ENCODE measurements at regions not wholly inside any gene's neighbourhood (a gene's known extent, or its start where the extent isn't known, plus 50 kb on each side); places are given as distances from the start of the nearest gene placed in this dataset.

GRCh38 chr15:98592136-98592535, 56.2 kb upstream of the IGF1R start:
- no peak for TF ChIP-seq CTCF (conservative IDR thresholded peaks at IDR 0.05)
- Mint-ChIP-seq H3K27ac (ENCODE audit: unreplicated experiment) (no peak overlapping the region), H3K4me1 (no peaks in the 10 kb centered on the region), H3K27me3 (ENCODE audit: low read depth) (peaks cover 19% of the 10 kb centered on the region), H3K9me3 (peaks cover 2% of the 10 kb centered on the region), H3K4me3 (no peak overlapping the region), H3K36me3 (ENCODE audit: low read depth) (no peaks in the 10 kb centered on the region)
- no peak for DNase-seq (ENCODE audit: low read depth, low spot score)

DNA sequence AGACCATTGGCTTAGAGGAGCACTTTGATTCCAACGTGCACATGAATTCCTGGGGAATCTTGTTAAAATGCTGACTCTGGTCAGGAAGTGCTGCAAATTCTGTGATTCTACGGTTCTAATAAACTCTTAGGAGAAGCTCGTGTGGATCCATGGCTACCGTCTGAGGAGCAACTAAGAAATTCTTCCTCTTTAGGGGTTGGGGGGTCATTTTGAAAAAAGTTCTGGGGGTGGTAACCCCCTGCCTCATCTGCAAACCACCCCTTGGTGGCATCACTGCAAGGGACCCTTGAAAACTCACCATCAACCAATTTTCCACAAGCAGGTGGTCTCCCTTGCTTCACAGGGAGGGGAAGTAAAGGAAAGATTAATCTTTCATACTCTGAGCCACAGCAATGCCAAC, 52.2 kb upstream of the IGF1R start:
- Mint-ChIP-seq H3K27me3 (ENCODE audit: low read depth) (peaks cover 6% of the 10 kb centered on the region), H3K27ac (ENCODE audit: unreplicated experiment) (no peak overlapping the region), H3K9me3 (peaks cover 2% of the 10 kb centered on the region), H3K36me3 (ENCODE audit: low read depth) (no peaks in the 10 kb centered on the region), H3K4me1 (peaks cover 12% of the 10 kb centered on the region), H3K4me3 (no peak overlapping the region)
- DNase-seq (ENCODE audit: low read depth, low spot score): no peak
- no peak for TF ChIP-seq CTCF (conservative IDR thresholded peaks at IDR 0.05)

DNA sequence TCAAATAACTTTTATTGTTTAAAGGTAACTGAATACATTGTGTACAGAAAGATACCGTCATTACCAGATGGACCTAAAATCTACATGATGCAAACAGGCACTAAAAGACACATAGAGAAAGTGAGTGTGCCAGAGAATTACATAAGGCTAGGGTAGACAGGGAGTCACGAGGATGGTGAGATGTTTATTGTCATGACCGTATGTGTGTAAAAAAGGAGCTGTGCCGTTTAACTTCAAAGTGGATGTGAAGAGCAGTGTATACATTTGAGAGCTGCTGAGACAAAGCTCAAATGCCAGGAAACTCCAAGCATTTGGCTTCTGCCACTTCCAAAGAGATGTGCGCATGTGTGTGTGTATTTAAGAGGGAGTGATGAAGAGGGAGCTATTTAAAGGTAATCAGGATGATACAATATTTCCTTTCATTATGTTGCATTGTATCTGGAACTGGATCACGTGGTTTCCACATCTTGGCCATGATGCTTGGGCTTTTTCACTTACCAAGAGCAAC, 51.4 kb upstream of the IGF1R start:
- Mint-ChIP-seq H3K27ac (ENCODE audit: unreplicated experiment) (no peak overlapping the region), H3K4me3 (no peak overlapping the region), H3K4me1 (peaks cover 12% of the 10 kb centered on the region), H3K36me3 (ENCODE audit: low read depth) (no peaks in the 10 kb centered on the region), H3K9me3 (peaks cover 2% of the 10 kb centered on the region), H3K27me3 (ENCODE audit: low read depth) (peaks cover 6% of the 10 kb centered on the region)
- TF ChIP-seq CTCF (conservative IDR thresholded peaks at IDR 0.05): no peak
- DNase-seq (ENCODE audit: low read depth, low spot score): no peak

- Mint-ChIP-seq H3K9me3 (peaks cover 2% of the 10 kb centered on the region), H3K4me3 (no peak overlapping the region), H3K27ac (ENCODE audit: unreplicated experiment) (no peak overlapping the region), H3K36me3 (ENCODE audit: low read depth) (no peaks in the 10 kb centered on the region), H3K4me1 (peaks cover 12% of the 10 kb centered on the region), H3K27me3 (ENCODE audit: low read depth) (peaks cover 3% of the 10 kb centered on the region)
- no peak for TF ChIP-seq CTCF (conservative IDR thresholded peaks at IDR 0.05)
- DNase-seq (ENCODE audit: low read depth, low spot score): no peak
These were observed 50.7 kb upstream of the IGF1R start for GRCh38 chr15:98597666-98598065.
